Stomach (tissue), 8 donors: ENCODE measurements at regions not wholly inside any gene's neighbourhood (a gene's known extent, or its start where the extent isn't known, plus 50 kb on each side); places are given as distances from the start of the nearest gene placed in this dataset.

ENCODE experiments used
- DNase-seq, 2 donors: peaks; one replicate each; pipeline versions ENCODE4 v3.0.0 to v3.0.0-alpha.2; 2013 to 2019
- H3K27ac ChIP-seq, 5 donors: fragments of 200-600 bp in 4 of 5; sonication (generic) in 4 of 5; one replicate each; pipeline ENCODE4 v1.5.1; 2013 to 2019; ENCODE audit warnings: mild to moderate bottlenecking in 1 of 5, moderate library complexity in 1 of 5
- H3K27me3 ChIP-seq, 3 donors: fragments of 200-600 bp; sonication (generic); one replicate each; pipeline ENCODE4 v1.5.1; 2017 to 2019; ENCODE audit warnings: mixed run types in 1 of 3
- H3K36me3 ChIP-seq, 4 donors: fragments of 200-600 bp; sonication (generic); 1 replicate in 3 of 4; 2 replicates in 1 of 4; pipeline ENCODE4 v1.5.1; 2016 to 2019
- H3K4me1 ChIP-seq, 4 donors: fragments of 200-600 bp; sonication (generic); one replicate each; pipeline ENCODE4 v1.5.1; 2016 to 2019
- H3K4me3 ChIP-seq, 4 donors: fragments of 200-600 bp; sonication (generic) in 3 of 4; one replicate each; pipeline ENCODE4 v1.5.1; 2016 to 2019; ENCODE audit warnings: mild to moderate bottlenecking in 1 of 4
- H3K9me3 ChIP-seq, 4 donors: fragments of 200-600 bp; sonication (generic); one replicate each; pipeline ENCODE4 v1.5.1; 2016 to 2019
- EP300 ChIP-seq: sonication (generic); formaldehyde crosslinking; IDR thresholded peaks from one replicate; pipeline ENCODE4 v1.6.1; 2017; ENCODE audit warnings: antibody characterized with exemption
- POLR2A ChIP-seq, 4 donors: fragments of 450-650 bp; IDR thresholded peaks; one replicate each; pipeline ENCODE4 v1.6.1; 2016; ENCODE audit warnings: antibody characterized with exemption in 4 of 4, control low read depth in 2 of 4, mild to moderate bottlenecking in 1 of 4, moderate library complexity in 1 of 4
- POLR2AphosphoS5 ChIP-seq, 3 donors: sonication (generic); formaldehyde crosslinking; IDR thresholded peaks; one replicate each; pipeline ENCODE4 v1.6.1; 2016; ENCODE audit warnings: antibody characterized with exemption in 3 of 3
- WGBS, 5 donors: extraction: QIAGEN DNeasy Blood & Tissue Kit in 3 of 5; methylation state at CpG; one replicate each; pipeline versions ENCODE4 v1.1.5 to v1.1.7; 2013 to 2018; 5-methylcytosine and 5-hydroxymethylcytosine counted together
- intact Hi-C: fragments of 100-400 bp; cut with DNase I; formaldehyde crosslinking; loops from one replicate; pipeline ENCODE4 v1.15.1; 2023; ENCODE audit warnings: low total_unique reads
- TF ChIP-seq, protein P1 (sequence below), 7 experiments: fragments of 450-650 bp in 4 of 7; fragments of 200-600 bp in 3 of 7; sonication (generic) in 3 of 7; IDR thresholded peaks; one replicate each; pipeline ENCODE4 v1.5.1; 2016 to 2019; ENCODE audit warnings: antibody characterized with exemption in 7 of 7, control low read depth in 2 of 7, mild to moderate bottlenecking in 1 of 7
- donor health status: healthy with polysubstance abuse.
- donor health status: Bipolar disorder and iron deficiency.
- donor health status: healthy.

DNA sequence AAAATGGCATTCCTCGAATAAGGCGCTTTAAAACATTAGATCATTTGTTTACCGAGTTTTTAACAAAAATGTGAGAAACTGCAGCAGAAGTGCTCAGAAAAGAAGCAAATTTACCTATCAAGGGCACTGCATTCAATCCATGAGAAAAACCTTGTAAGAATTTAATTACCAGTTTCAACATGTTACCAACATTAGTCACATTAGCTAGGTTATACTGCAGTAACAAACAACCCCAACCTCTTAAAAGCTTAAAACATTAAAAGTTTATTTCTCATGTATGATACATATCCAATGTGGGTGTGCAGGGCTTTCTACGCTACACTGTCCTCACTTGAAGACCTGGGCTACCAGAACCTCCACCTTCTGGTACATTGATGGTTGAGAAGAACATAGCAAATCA lies 68.1 kb upstream of the CCBE1 start:
- peaks cover 0 to 9% (median 2%) of the 10 kb centered on the region in 4 donors for H3K9me3 ChIP-seq
- intact Hi-C loops = no loop called here

DNA sequence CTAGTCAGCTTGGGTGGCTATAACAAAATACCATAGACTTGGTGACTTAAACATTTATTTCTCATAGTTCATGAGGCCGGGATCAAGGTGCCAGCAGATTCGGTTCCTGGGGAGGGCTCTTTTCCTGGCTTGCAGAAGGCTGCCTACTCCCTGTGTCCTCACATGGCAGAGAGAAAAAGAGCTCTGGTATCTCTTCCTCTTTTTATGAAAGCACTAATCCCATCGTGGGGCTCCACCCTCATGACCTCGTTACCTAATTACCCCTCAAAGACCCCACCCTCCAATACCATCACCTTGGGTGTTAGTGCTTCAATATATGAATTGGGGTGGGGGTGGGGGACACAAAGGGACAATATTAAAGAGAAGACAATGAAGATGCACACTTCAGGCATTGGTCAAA lies 67.1 kb upstream of the CCBE1 start:
- Histone ChIP-seq H3K36me3 (no peaks in the 10 kb centered on the region), H3K27ac (no peak overlapping the region), H3K4me3 (no peak overlapping the region), H3K27me3 (no peaks in the 10 kb centered on the region), H3K4me1 (no peaks in the 10 kb centered on the region), H3K9me3 (peaks cover 0 to 9% (median 2%) of the 10 kb centered on the region in 4 donors)
- 65 to 82% (median 72%) methylated on average over 4 of the region's 4 CpGs for WGBS, 5 donors
- no peak for DNase-seq
- intact Hi-C loops = no loop called here
- no peak for TF ChIP-seq EP300
- no peak for TF ChIP-seq POLR2A (IDR thresholded peaks at IDR 0.05)
- TF ChIP-seq, protein P1, sequence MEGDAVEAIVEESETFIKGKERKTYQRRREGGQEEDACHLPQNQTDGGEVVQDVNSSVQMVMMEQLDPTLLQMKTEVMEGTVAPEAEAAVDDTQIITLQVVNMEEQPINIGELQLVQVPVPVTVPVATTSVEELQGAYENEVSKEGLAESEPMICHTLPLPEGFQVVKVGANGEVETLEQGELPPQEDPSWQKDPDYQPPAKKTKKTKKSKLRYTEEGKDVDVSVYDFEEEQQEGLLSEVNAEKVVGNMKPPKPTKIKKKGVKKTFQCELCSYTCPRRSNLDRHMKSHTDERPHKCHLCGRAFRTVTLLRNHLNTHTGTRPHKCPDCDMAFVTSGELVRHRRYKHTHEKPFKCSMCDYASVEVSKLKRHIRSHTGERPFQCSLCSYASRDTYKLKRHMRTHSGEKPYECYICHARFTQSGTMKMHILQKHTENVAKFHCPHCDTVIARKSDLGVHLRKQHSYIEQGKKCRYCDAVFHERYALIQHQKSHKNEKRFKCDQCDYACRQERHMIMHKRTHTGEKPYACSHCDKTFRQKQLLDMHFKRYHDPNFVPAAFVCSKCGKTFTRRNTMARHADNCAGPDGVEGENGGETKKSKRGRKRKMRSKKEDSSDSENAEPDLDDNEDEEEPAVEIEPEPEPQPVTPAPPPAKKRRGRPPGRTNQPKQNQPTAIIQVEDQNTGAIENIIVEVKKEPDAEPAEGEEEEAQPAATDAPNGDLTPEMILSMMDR (IDR thresholded peaks at IDR 0.05) = no peak
- TF ChIP-seq POLR2AphosphoS5 (IDR thresholded peaks at IDR 0.05) = no peak

More for the DNA sequence above, 68.1 kb upstream of the CCBE1 start:
- Histone ChIP-seq H3K4me1 (no peaks in the 10 kb centered on the region), H3K27ac (no peak overlapping the region), H3K4me3 (no peak overlapping the region), H3K36me3 (no peaks in the 10 kb centered on the region), H3K27me3 (peaks cover 0 to 1% (median 0%) of the 10 kb centered on the region in 3 donors)
- WGBS, 5 donors = 80 to 88% (median 86%) methylated on average over 4 of the region's 4 CpGs
- no peak for TF ChIP-seq EP300
- TF ChIP-seq, protein P1 (IDR thresholded peaks at IDR 0.05) = no peak
- TF ChIP-seq POLR2AphosphoS5 (IDR thresholded peaks at IDR 0.05) = no peak
- no peak for TF ChIP-seq POLR2A (IDR thresholded peaks at IDR 0.05)
- no peak for DNase-seq

DNA sequence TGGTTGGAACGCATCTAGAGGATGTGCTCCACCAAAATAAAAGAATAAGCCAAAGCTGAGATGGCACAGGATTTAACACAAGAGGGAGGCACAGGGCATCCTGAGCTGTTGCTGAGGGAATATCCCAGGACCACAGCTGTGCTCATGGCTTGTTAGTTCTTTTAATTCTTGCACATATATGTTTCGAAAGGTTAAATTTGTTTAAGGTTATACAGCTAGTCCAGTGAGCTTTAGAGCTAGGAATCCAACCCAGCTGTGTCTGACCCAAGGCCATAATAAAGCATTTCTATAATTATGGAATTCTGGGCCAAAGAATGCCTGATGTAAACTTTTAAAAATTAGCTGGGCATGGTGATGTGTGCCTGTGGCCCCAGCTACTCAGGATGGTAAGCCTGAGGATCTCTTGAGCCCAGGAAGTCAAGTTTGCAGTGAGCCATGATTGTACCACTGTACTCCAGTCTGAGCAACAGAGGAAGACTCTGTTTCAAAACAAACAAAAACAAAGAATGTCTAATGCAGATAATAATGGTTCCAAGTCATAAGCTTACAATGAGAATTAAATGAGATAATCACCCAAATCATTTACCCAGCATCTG lies 66.4 kb upstream of the CCBE1 start:
- no peaks in the 10 kb centered on the region for H3K27me3 ChIP-seq
- TF ChIP-seq EP300 (no peak), POLR2A (IDR thresholded peaks at IDR 0.05) (no peak)
- TF ChIP-seq, protein P1 (IDR thresholded peaks at IDR 0.05) = no peak
- 73 to 82% (median 79%) methylated on average over 2 of the region's 2 CpGs for WGBS, 5 donors
- no peaks in the 10 kb centered on the region for H3K36me3 ChIP-seq
- H3K4me1 ChIP-seq = no peaks in the 10 kb centered on the region
- intact Hi-C loops = no loop called here
- H3K4me3 ChIP-seq = no peak overlapping the region
- no peak overlapping the region for H3K27ac ChIP-seq
- DNase-seq = no peak
- H3K9me3 ChIP-seq = peaks cover 0 to 9% (median 2%) of the 10 kb centered on the region in 4 donors

DNA sequence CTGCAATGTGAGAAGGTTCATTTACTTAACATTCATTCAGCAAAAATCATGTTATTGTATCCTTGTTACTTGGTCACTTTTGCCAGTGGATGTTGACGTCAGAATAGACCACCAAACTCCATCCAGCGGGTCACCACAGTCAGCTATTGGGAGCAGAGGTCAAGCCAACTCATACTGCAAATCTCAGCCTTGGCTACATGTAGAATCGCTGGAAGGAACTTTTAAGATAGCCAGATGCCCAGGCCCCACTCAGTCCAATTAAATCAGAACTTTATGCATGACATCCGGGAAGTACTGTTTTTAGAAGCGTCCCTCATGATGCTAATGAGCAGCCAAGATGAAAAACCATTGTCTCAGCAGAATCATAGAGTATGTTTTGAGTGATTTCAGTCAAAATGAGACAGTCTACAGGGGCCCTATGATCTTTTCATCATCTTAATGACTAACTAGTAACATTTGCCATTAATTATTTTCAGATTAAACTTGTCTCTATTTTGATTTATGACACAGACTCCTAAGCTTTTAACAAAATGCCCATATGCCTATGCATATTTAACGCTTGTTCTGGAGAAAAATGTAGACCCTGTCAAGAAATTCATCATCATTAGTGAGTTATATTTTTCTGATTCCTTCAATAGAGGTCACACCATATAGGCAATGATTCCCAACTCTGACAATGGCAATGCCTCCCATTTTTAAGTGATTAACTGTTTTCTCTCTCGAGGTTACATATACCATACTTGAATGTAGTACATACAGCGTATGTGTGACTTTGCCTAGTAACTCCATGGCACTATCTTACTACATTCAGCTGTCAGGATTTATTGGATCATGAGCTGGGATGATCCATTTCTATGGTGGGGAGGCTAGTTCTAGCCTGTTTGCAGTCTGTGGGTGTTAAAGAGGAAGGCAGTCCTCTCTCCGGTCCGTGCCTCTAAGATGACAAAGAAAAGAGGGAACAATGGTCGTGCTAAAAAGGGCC lies 63.7 kb upstream of the CCBE1 start:
- H3K4me1 ChIP-seq = no peaks in the 10 kb centered on the region
- no peak for TF ChIP-seq POLR2A (IDR thresholded peaks at IDR 0.05)
- TF ChIP-seq, protein P1 (IDR thresholded peaks at IDR 0.05) = no peak
- TF ChIP-seq EP300 = no peak
- no peak for TF ChIP-seq POLR2AphosphoS5 (IDR thresholded peaks at IDR 0.05)
- 82 to 93% (median 84%) methylated on average over 11 of the region's 11 CpGs for whole genome bisulfite sequencing, 5 donors
- H3K4me3 ChIP-seq = no peak overlapping the region
- no peaks in the 10 kb centered on the region for H3K27me3 ChIP-seq
- no peaks in the 10 kb centered on the region for H3K9me3 ChIP-seq
- intact Hi-C loops = no loop called here
- no peaks in the 10 kb centered on the region for H3K36me3 ChIP-seq
- no peak overlapping the region for H3K27ac ChIP-seq
- no peak for DNase-seq
